H9 (cell line): ENCODE measurements at regions not wholly inside any gene's neighbourhood (a gene's known extent, or its start where the extent isn't known, plus 50 kb on each side); places are given as distances from the start of the nearest gene placed in this dataset.

Experiments
- DNase-seq: peaks from one replicate; pipeline ENCODE4 v3.0.0-alpha.2; 2017
- H2AFZ ChIP-seq: one replicate; pipeline ENCODE4 v1.6.1; 2013; ENCODE audit warnings: mild to moderate bottlenecking, low read length, control low read depth, moderate library complexity
- H2AK5ac ChIP-seq: 2 replicates; pipeline ENCODE4 v1.6.1; 2013; ENCODE audit warnings: low read length, control low read depth, mixed read lengths; ENCODE audit not compliant: insufficient read length
- H2BK120ac ChIP-seq: one replicate; pipeline ENCODE4 v1.6.1; 2013; ENCODE audit warnings: low read depth, mild to moderate bottlenecking, low read length, control low read depth, inconsistent platforms; ENCODE audit not compliant: poor library complexity, severe bottlenecking
- H2BK12ac ChIP-seq: 2 replicates; pipeline ENCODE4 v1.6.1; 2013; ENCODE audit warnings: low read length, control low read depth, mixed read lengths, low read depth; ENCODE audit not compliant: insufficient read length
- H2BK15ac ChIP-seq: 2 replicates; pipeline ENCODE4 v1.6.1; 2013; ENCODE audit warnings: low read depth, low read length, control low read depth
- H2BK20ac ChIP-seq: one replicate; pipeline ENCODE4 v1.6.1; 2013; ENCODE audit warnings: low read depth, mild to moderate bottlenecking, low read length, control low read depth, inconsistent platforms; ENCODE audit not compliant: poor library complexity, severe bottlenecking
- H2BK5ac ChIP-seq: 2 replicates; pipeline ENCODE4 v1.6.1; 2013; ENCODE audit warnings: low read length, control low read depth, mixed read lengths; ENCODE audit not compliant: insufficient read length
- H3K14ac ChIP-seq: 2 replicates; pipeline ENCODE4 v1.6.1; 2013; ENCODE audit warnings: low read length, control low read depth; ENCODE audit not compliant: insufficient read depth
- H3K18ac ChIP-seq: 2 replicates; pipeline ENCODE4 v1.6.1; 2013; ENCODE audit warnings: low read depth, mild to moderate bottlenecking, mixed read lengths, low read length, control low read depth; ENCODE audit not compliant: insufficient read length
- H3K23ac ChIP-seq: 2 replicates; pipeline ENCODE4 v1.6.1; 2013; ENCODE audit warnings: low read length, control low read depth, mixed read lengths, low read depth; ENCODE audit not compliant: insufficient read length
- H3K23me2 ChIP-seq: 2 replicates; pipeline ENCODE4 v1.6.1; 2013; ENCODE audit warnings: low read depth, mild to moderate bottlenecking, mixed read lengths, low read length, control low read depth; ENCODE audit not compliant: insufficient read length, poor library complexity, severe bottlenecking
- H3K27ac ChIP-seq: 2 replicates; pipeline ENCODE4 v1.5.1; 2013; ENCODE audit warnings: low read length, control low read depth, mixed read lengths, low read depth; ENCODE audit not compliant: insufficient read length
- H3K27me3 ChIP-seq: 2 replicates; pipeline ENCODE4 v1.6.1; 2013; ENCODE audit warnings: low read length, control low read depth, inconsistent platforms; ENCODE audit not compliant: insufficient read depth
- H3K4ac ChIP-seq: 2 replicates; pipeline ENCODE4 v1.6.1; 2013; ENCODE audit warnings: low read depth, mild to moderate bottlenecking, control low read depth, inconsistent platforms, low read length, moderate library complexity
- H3K4me1 ChIP-seq: 2 replicates; pipeline ENCODE4 v1.6.1; 2013; ENCODE audit warnings: low read length, control low read depth, inconsistent platforms; ENCODE audit not compliant: insufficient read depth
- H3K4me2 ChIP-seq: 2 replicates; pipeline ENCODE4 v1.6.1; 2013; ENCODE audit warnings: low read length, control low read depth, mixed read lengths; ENCODE audit not compliant: insufficient read length, insufficient read depth
- H3K56ac ChIP-seq: 2 replicates; pipeline ENCODE4 v1.6.1; 2013; ENCODE audit warnings: low read depth, mild to moderate bottlenecking, mixed read lengths, low read length, control low read depth; ENCODE audit not compliant: insufficient read length
- H3K79me1 ChIP-seq: 2 replicates; pipeline ENCODE4 v1.6.1; 2013; ENCODE audit warnings: low read depth, mild to moderate bottlenecking, moderate library complexity, low read length, control low read depth, inconsistent platforms; ENCODE audit not compliant: insufficient read depth, poor library complexity, severe bottlenecking
- H3K79me2 ChIP-seq: 2 replicates; pipeline ENCODE4 v1.6.1; 2013; ENCODE audit warnings: low read length, control low read depth, inconsistent platforms; ENCODE audit not compliant: insufficient read depth
- H3K9ac ChIP-seq: 2 replicates; pipeline ENCODE4 v1.6.1; 2013; ENCODE audit warnings: low read length, control low read depth, mixed read lengths; ENCODE audit not compliant: insufficient read length; ENCODE audit errors: extremely low read depth
- H3K9me3 ChIP-seq: one replicate; pipeline ENCODE4 v1.6.1; 2013; ENCODE audit warnings: low read depth, low read length, inconsistent platforms; ENCODE audit not compliant: control insufficient read depth
- H3T11ph ChIP-seq: one replicate; pipeline ENCODE4 v1.6.1; 2013; ENCODE audit warnings: mild to moderate bottlenecking, low read length, control low read depth, inconsistent platforms
- H4K20me1 ChIP-seq: one replicate; pipeline ENCODE4 v1.6.1; 2013; ENCODE audit not compliant: control insufficient read depth, insufficient read length, insufficient read depth
- H4K5ac ChIP-seq: 2 replicates; pipeline ENCODE4 v1.6.1; 2013; ENCODE audit warnings: low read depth, mild to moderate bottlenecking, mixed read lengths, low read length, control low read depth; ENCODE audit not compliant: insufficient read length
- H4K8ac ChIP-seq: replicated peaks from 2 replicates; pipeline ENCODE4 v1.6.1; 2013; ENCODE audit warnings: low read length, control low read depth, mixed read lengths, low read depth; ENCODE audit not compliant: insufficient read length
- H4K91ac ChIP-seq: 2 replicates; pipeline ENCODE4 v1.6.1; 2013; ENCODE audit warnings: low read depth, mild to moderate bottlenecking, moderate library complexity, mixed read lengths, low read length, control low read depth; ENCODE audit not compliant: insufficient read length
- H3K27ac Mint-ChIP-seq, 3 experiments: 2 replicates in 2 of 3; 3 replicates in 1 of 3; pipeline ENCODE4 v1.8.0; 2020 to 2021; ENCODE audit warnings: mixed read lengths in 3 of 3, mild to moderate bottlenecking in 1 of 3, moderate library complexity in 1 of 3
- H3K27me3 Mint-ChIP-seq: 2 replicates; pipeline ENCODE4 v1.8.0; 2021; ENCODE audit warnings: low read depth, mild to moderate bottlenecking, moderate library complexity, mixed read lengths
- H3K36me3 Mint-ChIP-seq, 3 experiments: 2 replicates in 2 of 3; 3 replicates in 1 of 3; pipeline ENCODE4 v1.8.0; 2020 to 2021; ENCODE audit warnings: low read depth in 3 of 3, mixed read lengths in 3 of 3; ENCODE audit not compliant: insufficient read depth in 1 of 3
- H3K4me1 Mint-ChIP-seq, 2 experiments: 2 replicates each; pipeline ENCODE4 v1.8.0; 2020; ENCODE audit warnings: mixed read lengths in 2 of 2
- H3K4me3 Mint-ChIP-seq, 2 experiments: 2 replicates in 1 of 2; 3 replicates in 1 of 2; pipeline ENCODE4 v1.8.0; 2020 to 2021; ENCODE audit warnings: mild to moderate bottlenecking in 2 of 2, mixed read lengths in 2 of 2, moderate library complexity in 1 of 2
- H3K9me3 Mint-ChIP-seq, 2 experiments: 2 replicates in 1 of 2; 3 replicates in 1 of 2; pipeline ENCODE4 v1.8.0; 2020; ENCODE audit warnings: mild to moderate bottlenecking in 2 of 2, mixed read lengths in 2 of 2, moderate library complexity in 1 of 2
- CTCF ChIP-seq: fragments of 200-600 bp; sonication (generic); conservative IDR thresholded peaks from 3 replicates; pipeline ENCODE4 v1.8.0; 2021; ENCODE audit warnings: antibody characterized with exemption, mild to moderate bottlenecking

GRCh38 chr6:54026652-54027400, 84.4 kb upstream of the MLIP start:
- no peak for TF ChIP-seq CTCF
- H4K91ac ChIP-seq, result no peak overlapping the region
- no peak overlapping the region for H3K27ac ChIP-seq
- H3K79me2 ChIP-seq, result no peaks in the 10 kb centered on the region
- H3K18ac ChIP-seq, result no peak overlapping the region
- H4K8ac ChIP-seq, result no peak overlapping the region
- H3K79me1 ChIP-seq, result no peaks in the 10 kb centered on the region
- H3K4me2 ChIP-seq, result no peak overlapping the region
- H3K23ac ChIP-seq, result no peak overlapping the region
- no peak overlapping the region for H2BK120ac ChIP-seq
- no peaks in the 10 kb centered on the region for H3K23me2 ChIP-seq
- H2AK5ac ChIP-seq, result no peak overlapping the region
- DNase-seq, result no peak
- no peak overlapping the region for H2BK15ac ChIP-seq
- H2BK12ac ChIP-seq, result no peak overlapping the region
- H3K4me1 Mint-ChIP-seq, result peaks cover 5 to 9% of the 10 kb centered on the region in 2 experiments
- no peaks in the 10 kb centered on the region for H3K36me3 Mint-ChIP-seq
- H3K27ac Mint-ChIP-seq, result no peak overlapping the region
- no peak overlapping the region for H3K56ac ChIP-seq
- H3K4me3 Mint-ChIP-seq, result no peak overlapping the region
- no peaks in the 10 kb centered on the region for H3K27me3 ChIP-seq
- H3K4me1 ChIP-seq, result no peaks in the 10 kb centered on the region
- no peak overlapping the region for H3T11ph ChIP-seq
- no peak overlapping the region for H3K14ac ChIP-seq
- no peak overlapping the region for H2BK20ac ChIP-seq
- H2AFZ ChIP-seq, result no peak overlapping the region
- H3K4ac ChIP-seq, result no peak overlapping the region
- no peak overlapping the region for H3K9ac ChIP-seq
- H2BK5ac ChIP-seq, result no peak overlapping the region
- no peaks in the 10 kb centered on the region for H3K9me3 Mint-ChIP-seq
- no peaks in the 10 kb centered on the region for H3K9me3 ChIP-seq
- no peaks in the 10 kb centered on the region for H3K27me3 Mint-ChIP-seq
- no peak overlapping the region for H4K5ac ChIP-seq
- no peaks in the 10 kb centered on the region for H4K20me1 ChIP-seq
